ENCODE measurements at regions not wholly inside any gene's neighbourhood (a gene's known extent, or its start where the extent isn't known, plus 50 kb on each side); places are given as distances from the start of the nearest gene placed in this dataset.

GRCh38 chr13:70424928-70425327 lies 316.7 kb upstream of the KLHL1 start:
- H3K36me3 Mint-ChIP-seq (ENCODE audit: low read depth) = no peaks in the 10 kb centered on the region
- Histone ChIP-seq H3K4me3 (ENCODE audit: low read length) (no peak overlapping the region), H3K27me3 (ENCODE audit: control insufficient read depth, insufficient read depth, low read length, poor library complexity, severe bottlenecking) (no peaks in the 10 kb centered on the region), H3K9me3 (ENCODE audit: control insufficient read depth, low read length) (no peaks in the 10 kb centered on the region), H3K9ac (ENCODE audit: extremely low read depth, low read length, poor library complexity, severe bottlenecking) (no peak overlapping the region), H3K4me1 (ENCODE audit: control insufficient read depth, insufficient read depth, low read length) (no peaks in the 10 kb centered on the region), H3K36me3 (ENCODE audit: control insufficient read depth, insufficient read depth, low read length) (no peaks in the 10 kb centered on the region), H3K27ac (ENCODE audit: low read depth, low read length) (no peak overlapping the region)
- H3K9me3 Mint-ChIP-seq = no peaks in the 10 kb centered on the region
- no peak for DNase-seq
- H3K27ac Mint-ChIP-seq = no peak overlapping the region
- no peak overlapping the region for H3K4me3 Mint-ChIP-seq
- no peaks in the 10 kb centered on the region for H3K4me1 Mint-ChIP-seq
- TF ChIP-seq CTCF (conservative IDR thresholded peaks at IDR 0.05) = no peak
- no peaks in the 10 kb centered on the region for H3K27me3 Mint-ChIP-seq (ENCODE audit: insufficient read depth)

- H3K9ac ChIP-seq (ENCODE audit: extremely low read depth, low read length, poor library complexity, severe bottlenecking) = no peak overlapping the region
- no peak overlapping the region for H3K4me3 ChIP-seq (ENCODE audit: low read length)
- no peaks in the 10 kb centered on the region for H3K9me3 ChIP-seq (ENCODE audit: control insufficient read depth, low read length)
- Mint-ChIP-seq H3K36me3 (ENCODE audit: low read depth) (no peaks in the 10 kb centered on the region), H3K4me3 (no peak overlapping the region), H3K4me1 (no peaks in the 10 kb centered on the region), H3K27me3 (ENCODE audit: insufficient read depth) (no peaks in the 10 kb centered on the region), H3K9me3 (no peaks in the 10 kb centered on the region), H3K27ac (no peak overlapping the region)
- peak; percentile 74 for DNase-seq
- no peak overlapping the region for H3K27ac ChIP-seq (ENCODE audit: low read depth, low read length)
- H3K36me3 ChIP-seq (ENCODE audit: control insufficient read depth, insufficient read depth, low read length) = no peaks in the 10 kb centered on the region
- no peaks in the 10 kb centered on the region for H3K27me3 ChIP-seq (ENCODE audit: control insufficient read depth, insufficient read depth, low read length, poor library complexity, severe bottlenecking)
- TF ChIP-seq CTCF (conservative IDR thresholded peaks at IDR 0.05) = no peak
- H3K4me1 ChIP-seq (ENCODE audit: control insufficient read depth, insufficient read depth, low read length) = no peaks in the 10 kb centered on the region
- 60 to 80% methylated on average over 2 to 6 of the region's 7 CpGs for WGBS, 2 experiments (ENCODE audit: insufficient coverage in 1 of 2, insufficient read length in 1 of 2)
Measured at GRCh38 chr13:70424428-70424827, 316.2 kb upstream of the KLHL1 start.

- H3K4me1 ChIP-seq (ENCODE audit: control insufficient read depth, insufficient read depth, low read length) = no peaks in the 10 kb centered on the region
- no peak for TF ChIP-seq CTCF (conservative IDR thresholded peaks at IDR 0.05)
- Mint-ChIP-seq H3K4me1 (no peaks in the 10 kb centered on the region), H3K9me3 (peaks cover 3% of the 10 kb centered on the region), H3K4me3 (no peak overlapping the region), H3K36me3 (ENCODE audit: low read depth) (no peaks in the 10 kb centered on the region), H3K27ac (no peak overlapping the region), H3K27me3 (ENCODE audit: insufficient read depth) (no peaks in the 10 kb centered on the region)
- no peaks in the 10 kb centered on the region for H3K9me3 ChIP-seq (ENCODE audit: control insufficient read depth, low read length)
- H3K36me3 ChIP-seq (ENCODE audit: control insufficient read depth, insufficient read depth, low read length) = no peaks in the 10 kb centered on the region
- no peak overlapping the region for H3K9ac ChIP-seq (ENCODE audit: extremely low read depth, low read length, poor library complexity, severe bottlenecking)
- no peaks in the 10 kb centered on the region for H3K27me3 ChIP-seq (ENCODE audit: control insufficient read depth, insufficient read depth, low read length, poor library complexity, severe bottlenecking)
- no peak for DNase-seq
- H3K27ac ChIP-seq (ENCODE audit: low read depth, low read length) = no peak overlapping the region
- no peak overlapping the region for H3K4me3 ChIP-seq (ENCODE audit: low read length)
Measured at GRCh38 chr13:70415136-70415535, 306.9 kb upstream of the KLHL1 start.

All from endodermal cell (in vitro differentiated cells).